GM12872 (cell line): ENCODE measurements at regions not wholly inside any gene's neighbourhood (a gene's known extent, or its start where the extent isn't known, plus 50 kb on each side); places are given as distances from the start of the nearest gene placed in this dataset.

Experiments used
- TF ChIP-seq, protein P1 (sequence below): IDR thresholded peaks from 3 replicates; pipeline ENCODE4 v1.5.1; 2011; ENCODE audit warnings: low read depth, mild to moderate bottlenecking, low read length, moderate library complexity; ENCODE audit not compliant: insufficient read depth

GRCh38 chr11:92087725-92088537 is 136.7 kb upstream of the FAT3 start:
- TF ChIP-seq, protein P1, sequence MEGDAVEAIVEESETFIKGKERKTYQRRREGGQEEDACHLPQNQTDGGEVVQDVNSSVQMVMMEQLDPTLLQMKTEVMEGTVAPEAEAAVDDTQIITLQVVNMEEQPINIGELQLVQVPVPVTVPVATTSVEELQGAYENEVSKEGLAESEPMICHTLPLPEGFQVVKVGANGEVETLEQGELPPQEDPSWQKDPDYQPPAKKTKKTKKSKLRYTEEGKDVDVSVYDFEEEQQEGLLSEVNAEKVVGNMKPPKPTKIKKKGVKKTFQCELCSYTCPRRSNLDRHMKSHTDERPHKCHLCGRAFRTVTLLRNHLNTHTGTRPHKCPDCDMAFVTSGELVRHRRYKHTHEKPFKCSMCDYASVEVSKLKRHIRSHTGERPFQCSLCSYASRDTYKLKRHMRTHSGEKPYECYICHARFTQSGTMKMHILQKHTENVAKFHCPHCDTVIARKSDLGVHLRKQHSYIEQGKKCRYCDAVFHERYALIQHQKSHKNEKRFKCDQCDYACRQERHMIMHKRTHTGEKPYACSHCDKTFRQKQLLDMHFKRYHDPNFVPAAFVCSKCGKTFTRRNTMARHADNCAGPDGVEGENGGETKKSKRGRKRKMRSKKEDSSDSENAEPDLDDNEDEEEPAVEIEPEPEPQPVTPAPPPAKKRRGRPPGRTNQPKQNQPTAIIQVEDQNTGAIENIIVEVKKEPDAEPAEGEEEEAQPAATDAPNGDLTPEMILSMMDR = no peak

DNA sequence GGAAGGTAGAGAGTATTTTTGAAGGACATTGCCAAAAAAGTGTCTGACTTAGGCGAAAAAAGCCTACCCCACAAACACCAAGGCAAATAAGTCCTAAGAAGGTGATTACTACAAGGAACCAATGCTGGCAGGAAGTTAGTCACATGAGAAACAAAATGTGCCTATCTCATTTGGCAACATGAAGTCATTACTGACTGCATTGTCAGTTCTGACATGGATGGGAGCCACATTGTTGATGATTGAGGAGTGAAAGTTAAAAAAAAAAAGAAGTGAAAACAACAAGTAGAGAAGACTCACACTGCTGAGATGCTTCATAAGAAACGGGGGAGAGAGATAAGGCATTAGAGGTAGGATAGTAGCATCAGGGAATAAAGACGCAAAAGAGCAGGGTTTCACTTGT is 141.5 kb upstream of the FAT3 start:
- TF ChIP-seq, protein P1 = no peak

DNA sequence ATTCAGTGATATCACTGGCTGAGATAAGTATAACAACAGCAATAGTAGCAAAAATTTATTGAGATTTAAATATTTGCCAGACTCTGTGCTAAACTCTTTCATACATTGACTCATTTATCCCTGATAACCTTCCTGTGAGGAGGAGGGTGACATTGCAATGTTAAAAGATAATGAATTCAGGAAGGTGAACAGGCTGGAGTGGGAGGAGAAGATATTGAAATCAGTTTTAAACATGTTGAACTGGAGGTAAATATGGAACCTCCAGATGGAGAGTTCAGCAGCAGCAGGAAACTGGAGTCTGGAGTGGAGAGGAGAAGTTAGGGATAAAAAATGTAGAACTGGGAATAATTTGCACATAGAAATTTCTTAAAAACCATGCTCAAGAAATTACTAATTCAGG is 142.0 kb upstream of the FAT3 start:
- TF ChIP-seq, protein P1 = no peak

DNA sequence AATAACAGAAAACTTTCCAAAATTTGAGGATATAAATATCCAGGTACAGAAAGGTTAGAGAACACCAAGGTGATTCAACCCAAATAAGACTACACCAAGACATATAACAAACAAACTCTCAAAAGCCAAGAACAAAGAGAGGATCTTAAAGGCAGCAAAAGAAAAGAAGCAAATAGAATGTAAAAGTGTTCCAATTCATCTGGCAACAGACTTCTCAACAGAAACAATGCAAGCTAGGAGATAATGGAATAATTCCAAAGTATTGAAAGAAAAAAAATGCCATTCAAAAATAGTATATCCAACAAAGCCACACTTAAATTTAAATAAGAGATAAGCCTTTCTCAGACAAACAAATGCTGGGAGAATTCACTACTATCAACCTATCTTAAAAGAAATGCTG is 153.0 kb upstream of the FAT3 start:
- TF ChIP-seq, protein P1 = no peak

- TF ChIP-seq, protein P1 = no peak
Observed at GRCh38 chr11:92070026-92070889, 154.4 kb upstream of the FAT3 start.

- TF ChIP-seq, protein P1 = no peak
Observed at GRCh38 chr11:92067016-92067415, 157.6 kb upstream of the FAT3 start.

GRCh38 chr11:92061456-92062062 is 163.1 kb upstream of the FAT3 start:
- TF ChIP-seq, protein P1 = no peak
